HG03095 (cell line): ENCODE measurements at regions not wholly inside any gene's neighbourhood (a gene's known extent, or its start where the extent isn't known, plus 50 kb on each side); places are given as distances from the start of the nearest gene placed in this dataset.
"Not testable (repeated sequence)": the region's sequence is repeated elsewhere in the genome, so short reads cannot be mapped to it uniquely, and the experiment has no call there.

Experiments used
- ATAC-seq: cut with Tn5 transposase; IDR thresholded peaks from one replicate; pipeline ENCODE4 v1.9.1; 2021; ENCODE audit warnings: moderate library complexity; ENCODE audit not compliant: unreplicated experiment

- no peak for ATAC-seq
Measured at GRCh38 chr6:113068570-113068969, 721.4 kb downstream of the RFPL4B start.

GRCh38 chr6:113070681-113071080 lies 723.6 kb downstream of the RFPL4B start:
- not testable (repeated sequence) for ATAC-seq

- no peak for ATAC-seq
Measured at GRCh38 chr6:113073611-113074191, 726.6 kb downstream of the RFPL4B start.

GRCh38 chr6:113076116-113076515 lies 729.0 kb downstream of the RFPL4B start:
- ATAC-seq = no peak

GRCh38 chr6:113076816-113077215 lies 729.7 kb downstream of the RFPL4B start:
- no peak for ATAC-seq

GRCh38 chr6:113077794-113078193 lies 730.7 kb downstream of the RFPL4B start:
- no peak for ATAC-seq

GRCh38 chr6:113078791-113079190 lies 731.7 kb downstream of the RFPL4B start:
- ATAC-seq = no peak

- ATAC-seq = no peak
Measured at GRCh38 chr6:113082745-113083144, 735.6 kb downstream of the RFPL4B start.

GRCh38 chr6:113083947-113084346 lies 736.8 kb downstream of the RFPL4B start:
- ATAC-seq = no peak

GRCh38 chr6:113089056-113089455 lies 741.9 kb downstream of the RFPL4B start:
- no peak for ATAC-seq

- no peak for ATAC-seq
Measured at GRCh38 chr6:113092795-113093194, 745.7 kb downstream of the RFPL4B start.

- no peak for ATAC-seq
Measured at GRCh38 chr6:113094779-113095178, 747.6 kb downstream of the RFPL4B start.

- no peak for ATAC-seq
Measured at GRCh38 chr6:113095841-113096240, 748.7 kb downstream of the RFPL4B start.

GRCh38 chr6:113102761-113103160 lies 754.4 kb upstream of the MARCKS start:
- no peak for ATAC-seq

- ATAC-seq = no peak
Measured at GRCh38 chr6:113103634-113104361, 753.3 kb upstream of the MARCKS start.

- no peak for ATAC-seq
Measured at GRCh38 chr6:113104541-113104940, 752.6 kb upstream of the MARCKS start.

GRCh38 chr6:113104951-113105350 lies 752.2 kb upstream of the MARCKS start:
- ATAC-seq = no peak

- ATAC-seq = no peak
Measured at GRCh38 chr6:113110211-113110610, 746.9 kb upstream of the MARCKS start.

GRCh38 chr6:113111550-113111949 lies 745.6 kb upstream of the MARCKS start:
- no peak for ATAC-seq

- no peak for ATAC-seq
Measured at GRCh38 chr6:113112086-113112485, 745.1 kb upstream of the MARCKS start.

- no peak for ATAC-seq
Measured at GRCh38 chr6:113115196-113115595, 741.9 kb upstream of the MARCKS start.

- ATAC-seq = no peak
Measured at GRCh38 chr6:113120224-113120581, 736.9 kb upstream of the MARCKS start.
